ENCODE measurements at regions not wholly inside any gene's neighbourhood (a gene's known extent, or its start where the extent isn't known, plus 50 kb on each side); places are given as distances from the start of the nearest gene placed in this dataset.

DNA sequence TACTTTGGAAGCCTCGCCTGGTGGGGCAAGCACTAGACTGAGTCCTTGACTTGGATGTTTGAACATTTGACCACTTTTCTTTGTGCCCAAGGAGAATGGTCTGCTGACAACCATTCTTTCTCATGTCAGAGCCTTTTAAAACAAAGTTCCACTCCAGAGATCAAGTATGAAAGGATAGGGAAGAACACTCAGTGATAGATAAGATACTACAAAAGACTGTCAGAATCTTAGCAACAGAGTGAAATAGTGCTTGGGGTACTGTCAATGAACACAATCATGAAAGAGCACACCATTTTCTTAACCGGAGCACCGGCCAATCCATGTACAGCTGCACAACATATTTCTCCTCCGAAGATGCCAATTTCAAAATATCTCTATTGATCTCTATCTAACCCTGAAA lies 82.8 kb upstream of the ADO start:
- DNase-seq: no peak

DNA sequence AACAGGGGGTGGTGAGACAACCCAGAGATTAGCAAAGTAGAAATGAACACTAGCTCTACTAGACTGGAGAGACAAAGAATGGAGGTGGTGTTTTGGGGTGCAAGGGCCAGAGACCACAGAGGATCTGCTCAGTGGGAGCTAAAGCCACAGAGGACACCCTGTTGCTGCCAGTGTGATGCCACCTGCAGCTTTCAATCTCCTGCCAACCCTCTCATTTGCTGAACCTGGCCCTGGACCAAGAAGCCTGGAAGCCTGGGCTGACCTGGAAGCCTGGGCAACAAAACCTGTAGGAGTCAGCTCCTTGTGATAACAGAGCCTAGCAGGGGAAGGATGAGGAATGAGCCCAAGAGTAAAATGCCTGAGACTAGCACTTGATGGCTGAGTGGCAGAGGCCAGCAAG lies 81.1 kb upstream of the ADO start:
- no peak for DNase-seq

DNA sequence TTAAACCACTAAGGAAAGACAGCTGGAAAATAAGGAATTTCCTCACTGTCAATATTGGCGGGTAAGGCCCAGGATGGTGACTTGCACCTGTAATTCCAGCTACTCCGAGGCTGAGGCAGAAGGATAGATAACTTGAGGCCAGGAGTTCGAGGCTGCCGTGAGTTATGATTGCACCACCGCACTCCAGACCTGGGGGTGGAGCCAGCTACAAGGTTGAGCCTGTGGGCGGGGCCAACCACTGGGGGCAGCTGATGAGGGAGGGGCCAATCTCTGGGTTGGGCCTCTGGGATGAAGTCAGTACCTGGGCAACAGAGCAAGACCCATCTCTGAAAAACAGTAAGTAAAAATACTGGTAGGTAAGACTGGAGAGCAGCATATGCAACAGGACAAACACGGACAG lies 80.1 kb upstream of the ADO start:
- no peak for DNase-seq

DNA sequence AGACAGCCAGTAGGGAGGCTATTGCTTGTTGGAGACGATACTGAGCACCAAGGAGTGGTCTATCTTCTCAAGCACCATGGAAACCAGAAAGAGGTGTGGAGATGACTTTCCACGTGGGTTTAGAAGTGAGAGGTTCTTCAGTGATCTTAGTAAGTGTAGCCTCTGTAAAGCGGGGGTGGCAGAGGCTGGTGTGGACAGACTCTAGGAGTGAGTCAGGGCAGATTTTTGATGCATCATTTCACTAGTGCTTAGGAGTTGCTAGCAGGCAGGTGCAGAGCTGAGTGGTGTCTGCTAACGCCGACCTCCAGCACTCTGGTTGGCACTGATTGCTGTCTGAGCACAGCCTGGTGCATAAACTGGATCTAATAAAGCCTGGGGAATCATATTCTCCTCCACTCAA lies 78.4 kb upstream of the ADO start:
- peak; percentile 74 for DNase-seq

DNA sequence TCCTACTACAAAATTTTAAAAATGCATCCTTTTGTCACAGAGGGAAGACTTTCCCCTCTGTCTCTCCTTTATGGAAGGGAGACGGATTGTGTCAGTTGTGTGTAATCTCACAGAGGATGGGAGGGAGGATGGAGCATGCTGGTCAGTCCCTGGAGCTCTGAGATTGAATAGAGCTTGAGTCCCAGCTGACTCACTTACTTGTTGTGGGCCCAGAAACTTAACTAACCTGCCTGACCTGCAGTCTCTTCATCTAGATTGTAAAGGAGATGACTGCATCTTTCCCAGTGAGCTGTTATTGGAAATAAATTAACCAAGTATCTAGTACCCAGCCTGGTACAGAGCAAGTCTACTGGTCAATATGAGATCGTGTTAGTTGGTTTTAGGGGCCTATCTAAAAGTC lies 77.9 kb upstream of the ADO start:
- DNase-seq: no peak

DNA sequence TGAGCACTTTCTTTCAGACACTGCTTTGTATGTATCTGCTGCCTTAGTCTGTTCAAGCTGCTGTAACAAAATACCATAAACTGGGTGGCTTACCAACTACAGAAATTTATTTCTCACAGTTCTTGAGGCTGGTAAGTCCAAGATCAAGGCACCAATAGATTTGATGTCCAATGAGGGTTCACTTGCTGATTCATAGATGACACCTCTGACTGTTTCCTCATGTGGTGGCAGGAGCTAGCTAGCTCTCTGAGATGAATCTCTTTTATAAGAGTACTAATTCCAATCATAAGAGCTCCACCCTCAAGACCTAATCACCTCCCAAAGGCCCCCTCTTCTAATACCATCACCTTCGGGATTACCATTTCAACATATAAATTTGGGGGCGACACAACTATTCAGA lies 76.6 kb upstream of the ADO start:
- no peak for DNase-seq

DNA sequence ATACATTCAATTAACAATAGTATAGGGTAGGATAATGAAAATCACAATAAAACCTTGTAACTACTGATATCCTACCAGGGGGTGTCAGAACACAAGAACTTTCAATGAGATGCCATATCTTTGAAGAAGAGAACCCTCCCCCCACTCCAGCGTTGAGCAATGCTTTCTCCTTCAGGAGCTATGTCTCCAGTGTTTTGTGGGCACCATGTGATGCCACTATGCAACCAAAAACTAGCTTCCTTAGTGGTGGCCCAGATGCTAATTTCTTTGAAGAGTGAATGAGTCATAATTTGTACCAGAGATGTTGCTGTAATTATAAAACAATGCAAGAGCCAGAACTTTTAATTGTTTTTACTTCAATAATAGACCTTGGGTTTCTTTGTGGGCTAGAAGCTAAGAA lies 76.0 kb upstream of the ADO start:
- no peak for DNase-seq

DNA sequence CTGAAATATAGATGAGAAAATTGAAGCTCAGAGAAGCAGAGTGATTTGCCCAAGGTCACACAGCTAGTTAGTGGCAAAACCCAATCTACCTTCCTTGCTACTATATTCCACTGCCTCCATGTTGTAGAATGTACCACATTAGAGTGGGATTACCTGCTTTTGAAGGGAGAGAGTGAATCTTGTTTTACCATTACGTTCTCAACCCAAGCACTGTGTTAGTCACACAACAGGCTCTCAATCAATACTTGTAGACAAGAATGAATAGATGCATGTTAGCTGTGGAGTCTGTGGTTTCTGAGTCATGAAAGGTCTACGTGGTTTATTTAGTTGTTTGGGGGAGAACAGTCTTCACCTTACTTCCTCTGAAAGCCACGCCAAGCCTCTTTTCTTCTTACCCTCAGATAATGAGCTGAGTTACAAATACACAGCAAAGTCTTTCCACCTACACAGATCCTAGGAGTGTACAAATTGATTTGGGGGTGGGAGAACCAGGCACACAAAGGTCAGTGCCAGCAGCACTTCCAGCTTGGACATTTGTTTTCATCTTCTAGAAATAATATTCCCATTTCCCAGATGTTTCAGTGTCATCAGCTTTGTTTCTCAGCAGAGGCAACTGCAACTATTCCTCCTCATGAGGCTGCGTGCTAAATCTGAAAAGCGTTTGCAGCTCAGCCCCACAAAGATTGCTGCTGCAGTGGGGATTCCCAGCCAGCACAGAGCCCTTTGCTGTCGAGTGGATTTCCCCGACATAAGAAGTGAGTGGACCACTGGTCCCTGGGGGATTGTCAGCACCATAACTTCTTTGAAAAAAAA lies 71.5 kb upstream of the ADO start:
- peak; percentile 67 for DNase-seq

DNA sequence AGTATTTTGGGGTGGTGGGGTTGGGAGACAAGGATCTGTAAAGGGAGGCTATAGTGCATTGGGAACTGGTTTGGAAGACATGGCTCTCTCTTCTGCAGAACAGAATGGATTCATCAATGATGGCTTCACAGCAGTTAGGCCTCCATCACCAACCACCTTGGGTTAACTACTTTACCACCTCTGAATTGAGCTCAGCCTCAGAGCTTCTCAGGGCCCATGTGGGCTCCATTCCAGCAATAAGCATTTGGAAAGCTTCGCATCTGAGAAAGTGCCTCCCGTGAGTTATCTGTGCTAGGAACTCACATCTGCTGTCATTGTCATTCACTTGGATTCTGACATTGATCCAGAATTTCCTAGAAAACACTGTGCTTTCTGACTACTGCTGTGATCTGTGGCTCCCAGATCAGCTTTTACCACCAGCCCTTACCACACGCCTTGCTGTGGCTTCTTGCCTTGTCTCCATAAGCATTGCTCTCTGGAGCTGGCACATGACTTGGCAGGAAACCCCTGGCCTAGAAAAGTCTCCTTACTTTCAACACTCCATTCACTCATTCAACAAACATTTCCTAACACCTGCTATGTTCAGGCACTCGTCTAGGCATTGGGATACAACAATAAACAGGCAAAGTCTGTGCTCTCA lies 70.7 kb upstream of the ADO start:
- no peak for DNase-seq

DNA sequence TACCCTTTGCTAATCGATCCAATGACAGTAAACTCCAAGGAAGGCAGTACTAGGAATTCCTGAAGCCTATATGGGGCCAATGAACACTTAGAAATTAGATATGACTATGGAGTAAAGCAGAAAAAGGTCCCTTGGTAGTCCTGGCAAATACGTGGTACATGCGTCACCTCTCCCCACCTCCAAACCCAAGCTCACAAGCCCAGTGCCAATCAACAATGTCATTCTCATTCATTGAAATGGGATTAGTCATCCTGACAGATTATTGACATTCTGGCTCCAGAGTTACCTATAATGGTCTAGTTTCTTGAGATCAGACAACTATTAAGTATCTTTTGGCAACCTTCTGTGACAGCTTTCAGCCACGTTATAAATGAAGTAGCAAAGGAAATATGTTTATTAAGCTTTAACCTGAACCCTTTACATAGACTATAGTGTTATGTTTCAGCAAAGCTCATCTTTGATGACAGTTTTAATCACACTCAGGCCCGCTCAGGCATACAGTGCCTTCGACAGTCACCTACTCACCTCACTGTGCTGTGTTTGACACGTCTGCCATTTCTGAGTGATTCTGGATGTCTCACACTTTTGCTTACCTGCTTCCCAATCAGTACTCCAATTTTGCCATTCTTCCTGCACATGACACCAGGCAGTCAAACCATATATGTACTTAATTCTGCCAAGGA lies 69.6 kb upstream of the ADO start:
- no peak for DNase-seq

DNA sequence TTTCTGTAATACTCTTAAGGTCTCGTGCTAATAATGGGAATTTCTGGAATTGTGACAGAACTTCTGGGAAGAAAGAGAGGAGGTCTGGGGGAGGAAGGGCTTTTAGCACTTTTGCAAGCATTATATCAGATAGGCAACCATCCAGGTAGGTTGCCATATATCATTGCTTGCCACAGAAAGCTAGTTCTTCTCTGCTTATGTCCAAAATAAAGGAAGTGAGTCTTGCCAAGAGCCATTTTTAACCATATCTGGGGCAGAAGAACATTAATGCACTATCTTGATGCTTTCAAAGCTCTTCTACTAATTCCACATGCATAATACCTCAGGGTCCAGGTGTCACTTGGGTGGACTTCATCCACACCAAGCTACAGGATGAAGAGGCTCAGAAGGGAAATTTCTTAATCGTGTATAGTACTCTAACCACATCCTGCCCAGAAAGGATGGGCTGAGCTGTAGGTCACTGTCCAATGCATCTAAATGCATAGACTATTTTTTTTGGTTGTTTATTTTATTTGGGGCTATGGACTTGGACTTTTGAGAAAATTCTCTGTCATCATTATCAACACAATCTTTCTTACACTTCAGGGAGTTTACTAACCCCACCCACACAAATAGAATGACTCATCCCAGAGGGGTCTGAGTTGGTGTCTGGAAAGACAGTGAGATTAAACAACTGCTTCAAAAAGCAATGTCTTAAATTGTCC lies 68.9 kb upstream of the ADO start:
- no peak for DNase-seq

DNA sequence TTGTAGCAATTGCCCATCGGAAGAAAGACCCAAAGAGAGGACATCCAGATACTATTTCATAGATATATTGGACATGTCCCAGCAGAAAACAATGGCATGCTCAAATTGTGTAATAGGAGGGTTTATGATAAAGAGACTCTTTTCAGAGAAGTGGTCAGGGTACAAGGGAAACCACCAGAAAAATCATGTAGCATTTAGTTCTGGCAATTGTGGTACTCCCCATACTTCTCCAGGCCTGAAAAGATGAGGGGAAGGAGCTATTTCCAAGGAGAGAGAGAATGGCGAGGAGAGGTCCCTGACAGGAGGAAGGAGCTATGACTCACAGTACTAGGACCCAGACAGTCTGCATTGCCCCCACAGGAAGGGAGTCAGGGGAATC lies 68.4 kb upstream of the ADO start:
- DNase-seq: no peak

DNA sequence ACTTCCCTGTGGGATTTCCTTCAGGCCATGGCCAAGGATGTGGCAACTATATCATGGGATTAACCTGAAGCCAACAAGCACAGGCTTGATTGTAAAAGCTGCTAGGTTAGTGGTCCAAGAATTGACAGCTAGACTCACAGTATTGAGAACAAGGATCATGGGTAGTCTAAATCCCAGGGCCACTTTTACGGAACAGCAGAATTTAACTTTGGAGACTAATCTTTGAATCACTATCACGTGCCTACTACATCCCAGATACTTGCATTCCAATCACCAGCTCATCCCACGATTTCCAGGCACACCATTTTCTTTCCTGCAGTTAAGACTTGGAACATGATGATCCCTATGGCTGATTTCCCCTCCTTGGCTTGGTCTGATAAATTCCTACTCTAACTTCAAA lies 65.6 kb upstream of the ADO start:
- DNase-seq: no peak

DNA sequence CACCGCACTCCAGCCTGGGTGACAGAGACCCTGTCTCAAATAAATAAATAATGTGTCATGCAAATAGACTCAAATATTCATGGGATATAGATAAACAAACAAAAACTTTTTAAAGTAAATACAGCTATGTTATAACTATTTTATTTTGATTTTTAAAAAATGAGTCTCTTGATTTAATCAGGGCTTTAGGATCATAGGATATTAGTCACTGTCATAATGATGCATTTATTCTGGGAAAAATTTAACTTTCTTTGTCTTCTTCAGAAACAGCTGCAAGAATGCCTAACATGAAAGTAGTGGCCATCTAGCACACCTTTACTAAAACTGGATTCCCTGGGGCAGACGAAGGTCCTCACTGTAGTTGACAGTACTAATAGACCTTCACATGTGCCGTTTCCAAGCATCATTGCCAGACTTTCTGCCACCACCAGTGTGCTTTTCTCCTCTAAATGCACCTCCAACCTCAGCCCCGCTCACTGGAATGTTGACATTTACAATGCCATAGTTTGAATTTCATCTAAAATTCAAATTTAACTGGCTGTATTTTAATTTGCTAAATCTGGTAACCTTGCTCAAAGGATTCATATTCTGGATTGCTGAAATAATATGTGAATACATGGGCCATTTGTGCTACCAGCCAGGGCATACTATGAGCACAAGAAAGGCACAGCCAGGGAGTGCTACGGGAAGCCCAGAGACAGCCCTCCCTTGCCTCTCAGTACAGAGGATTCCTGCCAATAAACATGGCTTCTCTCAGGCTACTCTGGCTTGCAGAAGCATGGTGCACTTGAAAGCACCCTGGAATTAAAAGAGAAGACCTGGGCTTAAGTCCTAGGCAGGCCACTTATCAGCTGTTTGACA lies 63.4 kb upstream of the ADO start:
- no peak for DNase-seq

DNA sequence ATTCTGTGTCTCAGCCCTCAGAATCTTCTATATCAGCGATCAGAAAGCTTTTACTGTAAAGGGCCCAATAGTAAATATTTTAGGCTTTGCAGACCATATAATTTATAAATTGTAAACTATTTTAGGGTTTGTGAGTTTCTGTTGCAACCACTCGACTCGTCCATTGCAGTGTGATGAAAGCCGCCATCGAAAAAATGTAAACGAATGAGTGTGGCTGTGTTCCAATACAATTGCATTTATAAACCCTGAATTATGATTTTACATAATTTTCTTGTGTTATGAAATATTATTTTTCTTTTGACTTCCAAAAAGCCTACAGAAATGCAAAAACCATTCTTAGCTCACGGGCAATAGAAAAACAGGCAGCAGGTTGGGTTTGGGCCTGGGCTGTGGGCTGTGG lies 62.5 kb upstream of the ADO start:
- DNase-seq: no peak

DNA sequence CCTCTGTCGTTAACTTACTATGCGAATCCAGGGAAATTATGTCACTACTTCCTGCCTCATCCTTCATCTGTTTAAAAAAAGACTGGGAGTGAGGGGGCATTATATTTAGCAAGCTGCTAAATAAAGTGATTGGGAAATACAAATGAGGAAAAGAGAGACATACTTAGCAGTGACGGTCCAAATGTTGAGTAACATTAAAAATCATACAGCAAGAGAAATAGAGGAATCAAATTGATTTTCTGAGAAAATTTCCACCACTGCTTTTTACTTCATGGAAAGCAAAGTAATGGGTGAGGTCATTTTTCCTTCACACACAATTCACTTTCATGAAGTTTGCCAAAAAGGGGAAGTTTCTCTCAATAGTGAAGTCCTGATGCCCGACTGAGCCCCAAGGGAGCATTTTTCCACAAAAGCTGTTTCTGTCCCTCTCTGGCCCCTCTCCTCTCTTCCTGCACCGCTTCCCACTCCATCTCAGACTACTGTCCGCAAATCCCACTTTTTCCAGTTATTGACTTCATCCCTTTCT lies 61.9 kb upstream of the ADO start:
- DNase-seq: no peak

DNA sequence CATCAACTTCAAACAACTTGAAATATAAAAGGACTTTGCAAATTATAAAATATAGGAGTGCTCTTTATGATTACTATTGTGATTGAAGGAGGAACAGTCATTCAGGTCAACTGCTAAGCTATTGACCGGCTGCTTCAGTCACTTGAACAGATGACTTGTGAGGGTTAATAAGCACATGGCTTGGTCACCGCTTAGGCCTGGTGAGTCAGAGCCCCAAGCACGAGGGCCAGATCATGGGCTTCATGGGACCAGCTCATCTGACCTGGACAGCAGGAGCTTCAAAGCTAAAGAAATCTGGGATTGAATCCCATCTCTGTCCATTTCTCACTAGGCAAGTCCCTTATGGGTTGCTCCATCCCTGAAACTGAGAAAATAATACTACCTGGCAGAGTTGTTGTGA lies 60.4 kb upstream of the ADO start:
- no peak for DNase-seq

DNA sequence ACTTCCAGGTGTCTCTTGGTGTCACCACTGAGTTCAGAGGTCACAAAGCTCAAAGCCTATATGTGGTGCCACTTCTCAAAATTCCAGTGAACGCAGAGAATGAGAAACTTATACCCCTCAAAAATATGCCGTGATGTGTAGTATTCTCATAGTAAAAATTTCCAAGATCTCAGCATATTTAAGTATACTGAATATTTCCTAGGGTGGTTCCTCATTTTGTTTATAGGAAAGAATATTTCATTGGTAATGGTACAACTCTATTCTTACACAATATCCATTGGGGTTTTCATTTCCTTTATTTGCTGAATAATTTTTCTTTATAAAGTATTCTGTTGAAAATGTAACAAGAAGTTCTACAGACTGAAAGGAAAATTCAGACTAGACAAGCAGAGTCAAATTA lies 58.9 kb upstream of the ADO start:
- no peak for DNase-seq

DNA sequence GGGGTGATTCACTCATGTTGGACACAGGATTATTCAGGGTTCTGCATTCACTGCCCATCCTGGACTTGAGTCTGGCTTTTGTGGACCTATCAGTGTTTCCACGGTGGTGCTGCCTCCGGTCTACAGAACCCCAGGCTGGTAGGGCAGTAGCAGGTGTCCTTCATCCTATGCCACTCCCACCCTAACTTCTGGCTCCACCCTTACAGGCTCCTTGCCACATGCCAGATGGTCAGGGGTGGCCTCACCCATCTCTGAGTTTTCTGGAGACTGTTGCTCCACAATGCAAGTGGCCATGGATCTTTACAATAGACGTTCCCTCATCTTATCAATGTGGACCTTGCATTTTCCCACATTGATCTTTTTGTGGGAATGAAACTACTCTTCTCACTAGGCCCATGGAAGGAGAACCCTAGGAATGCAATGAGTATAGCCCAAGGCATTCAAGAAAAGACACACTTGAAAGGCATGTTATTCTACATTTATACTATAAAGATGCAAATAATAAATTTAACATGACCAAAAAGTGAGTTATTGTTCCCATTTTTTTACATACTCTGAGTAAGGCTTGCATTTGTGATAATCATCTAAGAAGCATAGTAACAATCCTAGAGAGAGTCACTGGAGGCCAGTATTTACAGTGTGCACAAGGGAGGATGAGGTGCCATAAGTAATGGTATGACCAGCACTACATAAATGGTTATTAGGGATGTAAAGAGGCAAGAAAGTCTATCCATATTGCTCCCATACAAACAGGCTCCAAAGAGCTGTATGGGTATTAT lies 57.4 kb upstream of the ADO start:
- no peak for DNase-seq

DNA sequence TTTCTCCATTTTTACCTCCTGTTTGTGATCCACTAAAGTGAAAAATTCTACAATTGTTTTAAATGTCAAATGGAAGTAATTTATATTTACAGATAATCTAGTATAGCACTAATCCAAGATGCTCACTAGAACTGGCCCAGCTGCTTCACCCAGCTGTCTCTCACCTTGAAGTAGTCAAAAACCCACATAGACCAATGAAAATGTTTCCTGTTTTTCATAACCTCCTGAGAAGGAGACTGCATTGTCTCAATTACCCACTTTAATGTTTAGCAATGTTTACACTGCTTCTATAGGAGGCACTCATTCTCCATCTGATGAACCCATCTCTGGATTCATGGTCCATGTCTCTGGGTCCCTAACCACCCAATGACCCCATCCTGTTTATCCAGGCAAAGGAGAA lies 56.1 kb upstream of the ADO start:
- no peak for DNase-seq

DNA sequence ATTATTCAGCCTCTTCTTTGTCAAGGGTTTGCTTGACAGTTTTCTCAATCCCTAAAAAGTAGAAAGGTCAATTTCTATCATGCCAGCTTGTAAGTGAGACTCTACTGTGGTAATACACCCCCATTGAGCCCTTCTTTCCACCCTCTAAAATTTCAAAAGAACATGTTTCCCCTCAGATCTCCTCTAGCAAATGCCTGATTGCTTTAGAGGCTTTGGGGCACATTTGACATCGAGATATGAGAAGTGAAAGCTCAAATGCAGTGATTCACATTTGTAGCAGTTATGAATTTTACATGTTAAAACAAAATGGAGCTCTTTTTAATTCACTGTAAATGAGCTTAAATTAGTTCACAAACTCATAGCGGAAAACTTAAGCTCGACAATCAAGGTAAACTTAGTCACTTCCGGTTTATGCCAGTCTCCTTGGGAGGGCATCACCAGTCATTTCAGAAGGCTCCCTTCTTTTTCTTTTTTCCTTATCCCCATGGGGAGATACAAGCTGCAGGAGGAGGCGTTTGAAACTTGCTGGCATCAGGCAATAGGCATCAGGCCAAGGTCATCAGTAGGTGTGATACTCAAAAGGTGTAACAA lies 55.3 kb upstream of the ADO start:
- no peak for DNase-seq

Data from activated CD8-positive, alpha-beta memory T cell treated with anti-CD3 and anti-CD28 coated beads, Interleukin-2, amount 50 U/mL, for 48 hours (primary cell).